ENCODE measurements at regions not wholly inside any gene's neighbourhood (a gene's known extent, or its start where the extent isn't known, plus 50 kb on each side); places are given as distances from the start of the nearest gene placed in this dataset.

DNA sequence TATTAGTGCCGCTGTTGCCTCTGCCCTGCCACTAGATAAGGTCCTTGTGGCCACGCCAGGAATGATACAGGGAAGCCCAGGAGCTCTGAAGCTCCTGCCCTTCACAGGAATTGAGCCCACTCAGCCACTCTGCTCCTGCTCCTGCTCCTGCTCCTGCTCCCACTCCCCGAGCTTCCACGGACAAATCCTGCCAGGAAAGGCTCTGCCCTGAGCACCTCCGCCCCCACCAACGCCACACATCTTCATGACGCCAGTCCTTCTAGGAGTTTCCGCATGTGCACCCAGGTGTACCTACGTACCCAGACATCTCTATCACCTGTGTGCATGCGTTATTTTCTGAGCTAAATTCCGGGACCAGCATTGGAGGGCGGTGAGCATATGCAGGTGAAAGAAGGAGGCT is 369.1 kb downstream of the C16orf95 start:
- WGBS (ENCODE audit: missing lambda C conversion rate), result 93% methylated on average over 12 of the region's 12 CpGs
- Histone ChIP-seq H3K9me3 (no peaks in the 10 kb centered on the region), H3K27ac (peak overlapping the region in 1 of 2 experiments; percentile 65; a peak in 1 of 6 replicates), H3K4me1 (peaks cover 27% of the 10 kb centered on the region), H3K4me2 (no peak overlapping the region), H3K4me3 (no peak overlapping the region)
- DNase-seq (ENCODE audit: low read depth in 1 of 2, low spot score in 1 of 2), result no peak
- TF ChIP-seq CBX2 (IDR thresholded peaks at IDR 0.05; ENCODE audit: borderline replicate concordance, low read depth) (no peak), BCL3 (IDR thresholded peaks at IDR 0.05) (no peak), TP53 (CRISPR knock-in tag; IDR thresholded peaks at IDR 0.05) (no peak), E2F6 (IDR thresholded peaks at IDR 0.05; ENCODE audit: borderline replicate concordance, low read depth) (no peak), ZC3H11A (IDR thresholded peaks at IDR 0.05) (no peak), HOXB13 (CRISPR knock-in tag; IDR thresholded peaks at IDR 0.05; ENCODE audit: low read depth) (no peak), ESRRA (IDR thresholded peaks at IDR 0.05; ENCODE audit: borderline replicate concordance, low read length) (no peak), JUN (IDR thresholded peaks at IDR 0.05) (no peak), MYC (IDR thresholded peaks at IDR 0.05; ENCODE audit: borderline replicate concordance, low read length) (no peak), RAD21 (conservative IDR thresholded peaks at IDR 0.05 in 1 of 2, IDR thresholded peaks at IDR 0.05 in 1 of 2) (no peak), EHMT2 (IDR thresholded peaks at IDR 0.05; ENCODE audit: low read depth) (no peak), CBX8 (IDR thresholded peaks at IDR 0.05) (no peak)
- TF ChIP-seq, protein P1, sequence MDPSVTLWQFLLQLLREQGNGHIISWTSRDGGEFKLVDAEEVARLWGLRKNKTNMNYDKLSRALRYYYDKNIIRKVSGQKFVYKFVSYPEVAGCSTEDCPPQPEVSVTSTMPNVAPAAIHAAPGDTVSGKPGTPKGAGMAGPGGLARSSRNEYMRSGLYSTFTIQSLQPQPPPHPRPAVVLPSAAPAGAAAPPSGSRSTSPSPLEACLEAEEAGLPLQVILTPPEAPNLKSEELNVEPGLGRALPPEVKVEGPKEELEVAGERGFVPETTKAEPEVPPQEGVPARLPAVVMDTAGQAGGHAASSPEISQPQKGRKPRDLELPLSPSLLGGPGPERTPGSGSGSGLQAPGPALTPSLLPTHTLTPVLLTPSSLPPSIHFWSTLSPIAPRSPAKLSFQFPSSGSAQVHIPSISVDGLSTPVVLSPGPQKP (IDR thresholded peaks at IDR 0.05; ENCODE audit: low read depth, low read length), result no peak
- POLR2A ChIA-PET, result no interaction called here
- no peak for ATAC-seq
- no peak for FAIRE-seq
- CTCF ChIA-PET, result interaction anchor here (1.2 to 1.5 kb wide), 3 partner anchors 9 to 385 kb away, joined by 3 to 5 read pairs (median 3); no protein-coding TSS in a partner anchor

GRCh38 chr16:86949116-86949515 is 368.1 kb downstream of the C16orf95 start:
- no peak for ATAC-seq
- H3K4me2 ChIP-seq, result no peak overlapping the region
- peaks cover 31% of the 10 kb centered on the region for H3K4me1 ChIP-seq
- WGBS (ENCODE audit: missing lambda C conversion rate), result 72% methylated on average over 14 of the region's 14 CpGs
- peak overlapping the region; percentile 7 to 21; a peak in 2 of 6 replicates for H3K27ac ChIP-seq
- H3K9me3 ChIP-seq, result no peaks in the 10 kb centered on the region
- no peak overlapping the region for H3K4me3 ChIP-seq
- FAIRE-seq, result no peak
- DNase-seq (ENCODE audit: low read depth in 1 of 2, low spot score in 1 of 2), result no peak
- CTCF ChIA-PET, result interaction anchor here (1.3 to 1.5 kb wide), 3 partner anchors 10 to 386 kb away, joined by 3 read pairs; no protein-coding TSS in a partner anchor
- POLR2A ChIA-PET, result no interaction called here
- TF ChIP-seq SMC3 (IDR thresholded peaks at IDR 0.05) (no peak), RAD21 (conservative IDR thresholded peaks at IDR 0.05 in 1 of 2, IDR thresholded peaks at IDR 0.05 in 1 of 2) (no peak), ATOH8 (CRISPR knock-in tag; IDR thresholded peaks at IDR 0.05; ENCODE audit: low read depth) (no peak), BCL3 (IDR thresholded peaks at IDR 0.05) (no peak), E2F6 (IDR thresholded peaks at IDR 0.05; ENCODE audit: borderline replicate concordance, low read depth) (no peak), POLR2AphosphoS2 (conservative IDR thresholded peaks at IDR 0.05; ENCODE audit: low read length) (no peak), TFCP2L1 (CRISPR knock-in tag; IDR thresholded peaks at IDR 0.05) (no peak), HMGXB4 (CRISPR knock-in tag; IDR thresholded peaks at IDR 0.05; ENCODE audit: borderline replicate concordance) (no peak), BHLHE40 (IDR thresholded peaks at IDR 0.05; ENCODE audit: low read depth, low read length) (no peak), REST (IDR thresholded peaks at IDR 0.05) (no peak), RFX5 (IDR thresholded peaks at IDR 0.05) (no peak)
- TF ChIP-seq, protein P1 (IDR thresholded peaks at IDR 0.05; ENCODE audit: low read depth, low read length), result no peak
- TF ChIP-seq, protein P2, sequence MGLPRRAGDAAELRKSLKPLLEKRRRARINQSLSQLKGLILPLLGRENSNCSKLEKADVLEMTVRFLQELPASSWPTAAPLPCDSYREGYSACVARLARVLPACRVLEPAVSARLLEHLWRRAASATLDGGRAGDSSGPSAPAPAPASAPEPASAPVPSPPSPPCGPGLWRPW (IDR thresholded peaks at IDR 0.05), result no peak

Data from A549 (cell line).